ENCODE measurements at regions not wholly inside any gene's neighbourhood (a gene's known extent, or its start where the extent isn't known, plus 50 kb on each side); places are given as distances from the start of the nearest gene placed in this dataset.

DNA sequence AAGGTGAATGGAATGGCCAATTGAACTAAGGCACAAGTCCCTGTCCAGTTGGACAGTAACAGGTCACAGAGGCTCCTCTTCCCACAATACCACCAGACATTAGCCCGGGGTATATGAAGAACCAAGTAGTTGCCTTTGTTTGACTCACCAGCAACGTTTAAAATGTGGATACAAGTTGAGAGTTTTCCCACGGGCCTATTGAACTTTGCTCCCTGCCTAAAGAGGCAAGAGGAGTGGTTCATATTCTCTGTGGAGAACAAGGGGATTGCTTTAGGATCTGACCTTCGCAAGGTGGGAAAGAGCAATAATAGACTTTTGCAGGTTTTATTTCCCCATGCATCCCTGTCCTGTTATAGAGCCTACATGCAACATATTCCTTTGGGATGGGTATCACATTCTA lies 177.2 kb downstream of the POU4F1 start:
- TF ChIP-seq, protein P1, sequence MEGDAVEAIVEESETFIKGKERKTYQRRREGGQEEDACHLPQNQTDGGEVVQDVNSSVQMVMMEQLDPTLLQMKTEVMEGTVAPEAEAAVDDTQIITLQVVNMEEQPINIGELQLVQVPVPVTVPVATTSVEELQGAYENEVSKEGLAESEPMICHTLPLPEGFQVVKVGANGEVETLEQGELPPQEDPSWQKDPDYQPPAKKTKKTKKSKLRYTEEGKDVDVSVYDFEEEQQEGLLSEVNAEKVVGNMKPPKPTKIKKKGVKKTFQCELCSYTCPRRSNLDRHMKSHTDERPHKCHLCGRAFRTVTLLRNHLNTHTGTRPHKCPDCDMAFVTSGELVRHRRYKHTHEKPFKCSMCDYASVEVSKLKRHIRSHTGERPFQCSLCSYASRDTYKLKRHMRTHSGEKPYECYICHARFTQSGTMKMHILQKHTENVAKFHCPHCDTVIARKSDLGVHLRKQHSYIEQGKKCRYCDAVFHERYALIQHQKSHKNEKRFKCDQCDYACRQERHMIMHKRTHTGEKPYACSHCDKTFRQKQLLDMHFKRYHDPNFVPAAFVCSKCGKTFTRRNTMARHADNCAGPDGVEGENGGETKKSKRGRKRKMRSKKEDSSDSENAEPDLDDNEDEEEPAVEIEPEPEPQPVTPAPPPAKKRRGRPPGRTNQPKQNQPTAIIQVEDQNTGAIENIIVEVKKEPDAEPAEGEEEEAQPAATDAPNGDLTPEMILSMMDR (IDR thresholded peaks at IDR 0.05) = no peak
- TF ChIP-seq POLR2A (IDR thresholded peaks at IDR 0.05) = no peak
